Activated T-helper 1 cell treated with anti-CD3 and anti-CD28 coated beads, Interleukin-2, amount 50 U/mL, for 16 hours (primary cell): ENCODE measurements at regions not wholly inside any gene's neighbourhood (a gene's known extent, or its start where the extent isn't known, plus 50 kb on each side); places are given as distances from the start of the nearest gene placed in this dataset.
A peak's percentile ranks its signal among the peaks of the same experiment; 100 is the strongest.

Experiments
- DNase-seq, 2 donors: peaks; one replicate each; pipeline ENCODE4 v3.0.0-alpha.2; 2020; ENCODE audit warnings: low read depth in 1 of 2, low spot score in 1 of 2

DNA sequence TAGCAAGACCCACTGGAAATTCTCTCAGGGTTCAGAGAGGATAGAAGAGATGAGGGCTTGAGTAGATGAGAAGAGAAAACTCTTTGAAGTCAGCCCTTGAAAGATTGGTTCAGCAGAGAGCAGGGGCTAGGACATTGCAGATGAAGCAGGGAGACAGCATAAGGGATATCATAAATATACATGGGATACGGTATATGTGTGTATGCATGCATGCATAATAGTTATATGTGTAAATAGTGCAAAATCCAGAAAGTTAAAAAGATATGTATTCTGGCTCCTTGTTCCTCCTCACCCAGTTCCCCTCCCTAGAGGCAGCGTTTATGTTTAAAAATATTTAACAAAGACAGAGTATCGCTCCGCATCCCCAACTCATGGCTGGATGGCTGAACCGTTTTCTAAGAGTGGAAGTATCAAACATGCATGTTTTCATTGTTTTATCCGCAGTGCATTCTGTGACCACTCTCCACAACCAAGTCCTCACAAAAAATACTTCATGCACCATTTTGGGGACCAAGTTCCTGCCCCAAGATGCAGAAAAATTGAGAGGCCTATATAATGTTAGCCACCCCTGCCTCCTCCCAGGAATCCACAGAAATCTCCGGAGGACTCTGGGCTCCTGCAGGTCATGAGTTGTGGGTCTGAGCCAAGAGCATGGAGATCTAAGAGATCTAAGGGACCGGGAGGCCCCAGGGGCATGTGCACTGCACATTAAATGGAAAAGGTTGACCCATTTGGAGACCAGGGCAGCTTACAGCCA is 119.5 kb downstream of the MTX3 start:
- DNase-seq, result no peak

DNA sequence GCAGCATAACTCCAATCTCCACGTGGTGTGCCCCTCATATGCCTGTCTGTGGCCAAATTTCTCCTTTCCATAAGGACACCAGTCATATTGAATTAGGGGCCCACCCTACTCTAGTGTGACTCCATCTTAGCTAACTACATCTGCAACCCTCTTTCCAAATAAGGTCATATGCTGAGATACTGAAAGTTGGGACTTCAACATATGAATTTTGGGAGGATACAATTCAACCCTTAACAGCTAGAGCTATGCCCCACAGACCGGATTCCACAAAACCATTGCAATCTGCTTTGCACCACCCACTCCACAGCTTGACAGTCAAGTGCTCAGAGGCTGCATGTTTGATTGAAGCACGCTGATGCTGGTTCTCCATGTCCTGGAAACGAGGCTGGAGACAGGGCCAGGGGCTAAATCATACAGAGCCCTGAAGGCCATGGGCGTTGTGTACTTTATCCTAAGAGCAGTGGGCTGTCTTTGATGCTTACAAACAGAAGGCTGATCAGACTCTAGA is 122.8 kb downstream of the MTX3 start:
- no peak for DNase-seq

DNA sequence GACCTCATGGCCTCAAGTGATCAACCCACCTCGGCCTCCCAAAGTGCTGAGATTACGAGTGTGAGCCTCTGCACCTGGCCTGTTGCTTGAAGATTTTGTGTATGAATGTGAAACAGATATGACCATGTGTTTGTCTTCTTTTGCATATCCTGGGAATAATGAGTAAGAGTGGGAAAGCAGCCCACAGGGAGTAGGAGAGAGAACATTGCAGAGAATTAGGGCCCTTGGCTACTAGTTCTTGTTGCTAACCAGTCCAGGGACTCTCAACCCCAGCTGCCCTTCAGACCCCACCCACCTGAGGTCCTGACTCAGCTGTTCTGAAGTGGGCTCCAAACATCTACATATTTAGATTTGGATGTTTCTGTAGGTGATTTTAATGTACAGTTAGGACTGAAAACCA is 125.5 kb downstream of the MTX3 start:
- DNase-seq, result no peak

DNA sequence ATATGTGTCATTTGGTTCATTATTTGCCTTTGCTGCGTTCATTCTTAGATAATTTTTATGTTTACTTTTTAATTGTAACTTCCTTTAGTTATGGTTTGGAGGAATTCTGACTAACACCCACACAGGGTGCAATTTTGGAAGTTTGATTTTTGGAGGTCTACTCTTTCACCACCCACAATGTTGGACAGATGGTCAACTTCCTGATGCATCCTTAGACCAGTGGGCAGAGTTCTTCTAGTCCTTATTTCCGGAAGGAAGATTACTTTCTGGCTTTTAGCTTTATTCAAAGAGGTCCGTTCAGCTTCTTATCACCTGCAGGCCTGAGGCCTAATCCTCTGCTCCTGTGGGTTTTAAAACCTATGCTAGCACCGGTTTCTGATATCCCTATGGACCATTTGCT is 126.7 kb downstream of the MTX3 start:
- DNase-seq, result no peak

DNA sequence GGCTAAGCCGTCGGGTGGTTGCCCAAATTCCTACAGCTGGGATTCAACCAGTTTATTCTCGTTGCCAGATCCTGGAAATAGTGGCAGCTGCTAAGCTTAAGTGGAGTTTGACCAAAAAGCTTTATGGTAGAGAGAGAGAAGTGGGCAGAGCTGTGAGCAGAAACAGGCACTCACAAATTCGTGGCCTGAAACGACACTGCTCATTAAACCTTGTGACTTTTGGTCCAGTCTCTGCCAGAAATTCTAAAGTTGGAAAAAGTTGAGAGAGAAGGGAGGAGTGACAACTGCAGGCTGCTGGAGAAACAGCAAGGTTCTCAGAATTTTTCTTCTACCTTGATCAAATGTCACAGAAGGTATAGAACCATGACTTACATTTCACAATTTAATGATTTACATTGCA is 131.5 kb downstream of the MTX3 start:
- DNase-seq, result no peak

DNA sequence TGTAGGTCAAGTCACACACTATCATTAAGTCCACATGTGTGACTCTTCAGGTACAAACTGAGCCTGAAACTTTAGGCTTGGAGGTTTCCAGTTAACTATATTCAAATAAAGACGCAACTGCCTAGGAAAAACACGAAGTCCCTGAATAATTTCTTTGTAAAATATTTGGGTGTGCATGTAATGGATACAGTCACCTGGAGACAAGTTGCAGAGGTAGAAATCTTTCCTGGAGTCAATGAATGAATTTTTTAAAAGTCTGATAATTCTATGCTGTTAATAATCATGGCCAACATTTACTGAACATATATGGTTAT is 132.7 kb downstream of the MTX3 start:
- DNase-seq, result no peak

DNA sequence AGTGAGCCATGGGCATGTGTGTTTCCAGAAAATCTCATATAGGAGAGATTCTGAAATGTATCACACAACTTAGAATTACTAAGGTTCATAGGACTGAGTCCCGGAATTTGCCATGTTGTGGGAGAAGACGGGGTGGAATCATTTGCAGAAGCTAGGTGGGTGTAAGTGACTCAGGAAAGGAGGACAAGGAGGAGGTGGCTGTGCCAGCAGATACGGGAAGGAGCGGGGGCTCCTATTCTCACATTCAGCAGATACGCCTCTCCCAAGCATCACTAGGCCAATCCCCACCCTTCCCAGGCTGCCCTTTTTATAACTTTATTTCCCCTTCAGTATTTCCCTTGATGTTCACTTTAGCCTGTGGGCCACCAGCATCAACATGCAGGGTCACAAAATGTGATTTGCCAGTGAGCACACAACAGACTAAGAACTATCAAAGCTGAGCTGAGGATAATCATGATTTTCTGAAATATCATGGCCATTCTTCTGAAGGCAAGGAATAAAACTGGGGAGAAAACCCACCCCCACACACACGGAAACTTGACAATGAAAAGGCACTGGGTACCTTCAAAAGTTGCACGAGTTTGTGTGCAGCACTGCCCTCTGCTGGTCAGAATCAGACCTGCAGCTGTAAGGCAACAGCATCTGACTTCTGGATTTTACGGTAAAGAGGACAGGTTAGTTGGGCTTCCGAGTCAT is 133.2 kb downstream of the MTX3 start:
- peak; percentile 61 to 75 for DNase-seq

DNA sequence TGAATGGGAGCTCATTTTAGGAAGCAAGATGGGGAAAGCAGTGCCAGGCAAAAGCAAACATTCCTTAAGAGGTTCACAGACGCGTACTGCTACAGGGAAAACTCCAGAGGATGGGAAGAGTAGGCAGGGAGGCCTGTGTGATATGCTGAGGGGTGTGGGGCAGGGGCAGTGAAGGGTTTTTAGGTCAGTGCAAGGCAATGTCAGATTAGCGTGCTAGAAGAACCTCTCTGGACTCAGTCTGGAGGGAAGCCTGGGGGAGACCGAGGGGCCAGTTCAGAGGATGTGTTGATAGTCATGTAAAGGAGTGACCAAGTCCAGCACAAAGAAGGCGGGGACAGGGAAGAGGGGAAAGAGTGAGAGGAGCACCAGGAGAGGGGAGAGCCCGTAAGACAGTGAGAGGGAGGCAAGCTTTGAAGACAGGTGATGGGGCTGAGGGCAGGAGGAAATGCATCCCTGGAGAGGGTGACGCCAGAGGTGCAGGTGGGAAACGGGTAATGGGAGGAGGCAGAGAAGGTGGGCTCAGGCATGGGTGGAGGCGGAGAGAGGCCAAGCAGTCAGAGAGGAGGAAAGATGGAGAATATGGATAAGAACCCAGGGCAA is 134.5 kb downstream of the MTX3 start:
- DNase-seq, result no peak

DNA sequence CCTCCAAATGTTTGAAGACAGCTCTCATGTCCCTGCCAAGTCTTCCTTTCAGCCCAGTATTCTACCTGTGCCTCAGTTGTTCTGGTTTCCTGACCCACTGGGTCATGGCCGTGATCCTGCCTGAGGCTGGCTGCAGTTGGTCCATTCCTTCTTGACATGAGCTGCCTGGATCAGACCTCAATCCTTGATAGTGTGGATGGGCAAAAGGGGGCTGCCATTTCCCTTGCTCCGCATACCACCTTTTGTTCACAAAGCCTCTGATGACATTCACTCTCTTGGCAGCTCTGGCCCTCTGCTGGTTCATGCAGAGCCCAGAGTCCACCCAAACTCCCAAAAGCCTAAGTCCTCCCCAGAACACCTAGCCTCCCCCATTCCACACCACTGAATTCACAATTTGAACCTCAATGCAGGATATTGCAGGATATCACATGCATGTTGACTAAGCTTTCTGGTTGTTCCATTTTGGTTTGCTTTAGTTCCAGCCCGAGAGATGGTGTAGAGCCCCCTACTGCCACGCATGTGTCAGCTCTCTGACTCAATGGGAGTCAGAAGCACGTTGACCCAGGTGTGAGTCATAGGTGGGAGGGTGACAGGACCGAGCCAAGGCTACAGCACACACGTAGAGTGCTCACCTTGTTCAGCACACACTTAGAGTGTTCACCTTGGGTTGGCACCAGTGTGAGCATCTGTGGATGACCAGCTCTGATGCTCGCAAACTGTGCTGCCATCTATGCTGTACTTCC is 137.2 kb downstream of the MTX3 start:
- DNase-seq, result no peak

DNA sequence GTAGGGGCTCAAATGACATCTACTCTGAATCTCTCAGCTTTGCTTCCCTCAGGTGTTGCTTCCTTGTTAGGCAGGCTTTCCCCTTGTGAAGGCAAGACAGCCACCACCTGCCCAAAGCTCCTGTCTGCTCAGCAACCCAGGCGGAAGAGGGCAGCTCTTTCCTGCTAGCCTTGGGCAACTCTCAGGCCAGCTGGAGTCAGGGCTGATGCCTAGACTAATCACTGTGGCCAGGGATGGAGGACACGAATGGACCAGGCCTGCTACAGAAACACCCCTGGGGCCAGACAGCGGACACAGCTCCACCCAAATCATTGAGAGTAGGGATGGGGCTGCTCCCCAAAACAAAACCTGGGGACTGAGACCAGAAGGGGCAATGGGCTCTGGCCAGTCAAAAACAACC is 138.0 kb downstream of the MTX3 start:
- DNase-seq, result no peak

DNA sequence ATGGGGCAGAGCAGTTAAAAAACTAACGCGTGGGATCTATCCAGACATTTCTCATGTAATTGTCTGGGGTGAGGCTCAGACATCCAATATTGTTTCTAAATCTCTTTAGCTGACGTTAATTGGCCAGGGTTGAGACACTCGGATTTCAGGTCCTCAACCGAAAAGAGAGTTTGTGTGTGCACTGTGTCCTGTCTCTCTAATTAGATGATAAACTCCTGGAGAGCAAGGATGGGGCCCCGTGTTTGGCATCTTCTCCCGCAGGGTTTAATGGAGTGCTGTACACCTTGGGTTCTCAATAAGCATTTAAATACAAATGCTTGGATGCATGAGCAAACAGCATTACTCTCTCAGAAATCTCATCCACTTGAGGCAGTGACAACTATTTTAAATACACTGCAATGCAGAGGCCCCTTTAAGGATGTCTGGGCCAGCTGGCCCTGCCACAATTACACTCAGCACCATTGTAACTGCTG is 139.6 kb downstream of the MTX3 start:
- no peak for DNase-seq

DNA sequence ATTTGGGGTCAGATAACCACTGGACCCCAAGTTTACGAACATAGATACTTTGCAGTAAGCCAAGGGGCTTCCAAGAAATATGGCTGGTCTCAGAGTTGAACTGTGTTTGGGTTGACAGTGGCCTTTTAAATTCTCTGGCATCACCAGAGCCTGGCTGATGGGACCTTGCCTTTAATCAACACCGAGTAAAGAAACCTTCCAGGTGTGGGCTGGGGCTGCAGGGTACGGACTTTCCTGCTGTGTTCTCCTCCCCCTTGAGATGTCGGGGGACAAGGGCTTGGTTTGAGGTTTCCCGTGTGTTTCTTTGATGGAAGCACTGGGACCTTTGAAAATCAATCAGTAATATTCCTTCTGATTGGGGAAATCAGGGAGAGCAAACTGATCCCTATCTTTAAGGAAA is 140.1 kb downstream of the MTX3 start:
- DNase-seq, result no peak

DNA sequence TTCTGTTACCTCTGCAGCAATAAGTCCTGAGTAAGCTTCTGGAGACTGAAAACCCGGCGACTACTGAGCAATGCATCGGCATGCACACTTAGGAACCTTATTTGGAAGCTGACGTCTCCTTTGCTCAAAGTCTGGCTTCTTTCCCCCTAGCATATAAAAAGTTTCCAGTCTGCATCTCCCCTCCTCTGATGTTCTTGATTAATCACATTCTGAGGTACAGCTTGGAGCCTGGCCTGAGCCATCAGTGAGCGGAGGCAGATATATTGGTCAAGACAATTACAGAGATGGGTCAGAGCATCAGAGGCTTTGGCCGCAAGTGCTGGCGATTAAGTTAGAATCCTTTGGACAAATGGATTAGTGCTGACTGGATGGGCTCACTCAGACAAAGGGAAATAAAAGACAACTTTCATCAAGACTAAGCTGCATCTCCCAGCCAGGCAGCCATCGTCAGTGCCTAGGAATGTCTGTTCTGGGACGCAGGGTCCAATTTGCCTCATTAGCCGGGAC is 140.7 kb downstream of the MTX3 start:
- no peak for DNase-seq

DNA sequence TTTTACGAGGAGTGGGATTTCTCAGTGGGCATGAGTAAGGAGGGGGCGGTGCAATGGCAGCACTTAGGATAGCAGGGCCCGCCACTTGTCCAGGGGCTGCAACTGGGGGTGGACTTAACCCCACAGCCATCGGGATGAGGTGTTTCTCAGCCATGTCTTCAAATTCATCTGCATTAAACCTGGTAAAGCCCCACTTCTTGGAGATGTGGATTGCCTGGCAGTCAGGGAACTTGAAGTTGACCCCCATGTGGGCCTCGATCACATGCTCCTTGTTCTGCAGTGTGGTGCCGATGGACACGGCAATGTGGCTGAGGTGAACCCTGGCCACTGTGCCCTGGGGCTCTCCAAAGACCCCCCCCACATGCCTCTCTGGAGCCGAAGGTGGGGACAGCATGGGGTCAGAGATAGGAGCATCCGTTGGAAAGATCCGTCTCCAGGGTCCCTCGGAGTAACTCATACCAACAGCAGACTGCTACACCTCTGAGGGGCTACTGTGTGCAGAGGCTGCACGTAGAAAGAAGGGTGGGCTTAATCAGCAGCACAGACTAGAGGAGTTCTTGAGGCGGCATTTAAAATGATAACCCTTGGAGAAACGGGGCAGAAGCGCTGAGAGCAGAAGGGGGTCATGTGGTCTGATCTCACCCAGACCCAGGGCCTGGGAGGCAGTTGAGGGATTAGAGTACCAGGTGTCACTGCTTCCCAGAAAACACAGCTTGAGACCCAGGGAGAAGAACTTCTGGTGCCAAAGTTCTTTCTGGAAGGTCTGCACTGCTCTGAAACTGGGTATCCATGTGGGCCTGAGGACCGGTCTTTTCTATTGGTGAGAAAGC is 141.4 kb downstream of the MTX3 start:
- DNase-seq, result no peak
